Smooth muscle cell (in vitro differentiated cells): ENCODE measurements at regions not wholly inside any gene's neighbourhood (a gene's known extent, or its start where the extent isn't known, plus 50 kb on each side); places are given as distances from the start of the nearest gene placed in this dataset.

ENCODE experiments used
- DNase-seq: peaks from one replicate; lab custom pipeline; 2025; ENCODE audit not compliant: unreplicated experiment; lab: John Stamatoyannopoulos, UW
- H2AFZ ChIP-seq: fragments of 200-600 bp; sonication (generic); 2 replicates; pipeline ENCODE4 v1.6.0; 2016; ENCODE audit warnings: antibody characterized with exemption, low read depth, mild to moderate bottlenecking
- H3F3A ChIP-seq: fragments of 200-600 bp; sonication (generic); 2 replicates; pipeline ENCODE4 v1.6.0; 2017; ENCODE audit warnings: antibody characterized with exemption, low read depth
- H3K27ac ChIP-seq: fragments of 200-600 bp; sonication (generic); 2 replicates; pipeline ENCODE4 v1.5.1; 2016; ENCODE audit warnings: low read depth, mild to moderate bottlenecking
- H3K27me3 ChIP-seq: fragments of 200-600 bp; sonication (generic); 2 replicates; pipeline ENCODE4 v1.6.1; 2016; ENCODE audit warnings: low read depth, mild to moderate bottlenecking
- H3K36me3 ChIP-seq: fragments of 200-600 bp; sonication (generic); 2 replicates; pipeline ENCODE4 v1.5.1; 2016; ENCODE audit warnings: low read depth
- H3K4me1 ChIP-seq: fragments of 200-600 bp; sonication (generic); 2 replicates; pipeline ENCODE4 v1.5.1; 2016; ENCODE audit warnings: low read depth
- H3K4me2 ChIP-seq: fragments of 200-600 bp; sonication (generic); 2 replicates; pipeline ENCODE4 v1.6.0; 2016; ENCODE audit warnings: mild to moderate bottlenecking
- H3K4me3 ChIP-seq: fragments of 200-600 bp; sonication (generic); 2 replicates; pipeline ENCODE4 v1.5.1; 2016; ENCODE audit warnings: mild to moderate bottlenecking
- H3K79me2 ChIP-seq: fragments of 200-600 bp; sonication (generic); 2 replicates; pipeline ENCODE4 v1.6.0; 2016; ENCODE audit warnings: low read depth, mild to moderate bottlenecking
- H3K9ac ChIP-seq: fragments of 200-600 bp; sonication (generic); 2 replicates; pipeline ENCODE4 v1.6.0; 2016; ENCODE audit warnings: low read depth
- H3K9me3 ChIP-seq: fragments of 200-600 bp; sonication (generic); replicated peaks from 2 replicates; pipeline ENCODE4 v1.5.1; 2016; ENCODE audit warnings: low read depth
- H4K20me1 ChIP-seq: fragments of 200-600 bp; sonication (generic); 2 replicates; pipeline ENCODE4 v1.6.0; 2016; ENCODE audit warnings: low read depth
- WGBS: methylation state at CpG from one replicate; pipeline ENCODE4 v1.1.7; 2016; ENCODE audit warnings: low lambda C conversion rate; 5-methylcytosine and 5-hydroxymethylcytosine counted together
- TF ChIP-seq, protein P1 (sequence below): fragments of 200-600 bp; sonication (generic); IDR thresholded peaks from 2 replicates; pipeline ENCODE4 v1.5.1; 2017; ENCODE audit warnings: borderline replicate concordance, mild to moderate bottlenecking, antibody characterized with exemption; ENCODE audit not compliant: insufficient read depth, poor library complexity, severe bottlenecking

DNA sequence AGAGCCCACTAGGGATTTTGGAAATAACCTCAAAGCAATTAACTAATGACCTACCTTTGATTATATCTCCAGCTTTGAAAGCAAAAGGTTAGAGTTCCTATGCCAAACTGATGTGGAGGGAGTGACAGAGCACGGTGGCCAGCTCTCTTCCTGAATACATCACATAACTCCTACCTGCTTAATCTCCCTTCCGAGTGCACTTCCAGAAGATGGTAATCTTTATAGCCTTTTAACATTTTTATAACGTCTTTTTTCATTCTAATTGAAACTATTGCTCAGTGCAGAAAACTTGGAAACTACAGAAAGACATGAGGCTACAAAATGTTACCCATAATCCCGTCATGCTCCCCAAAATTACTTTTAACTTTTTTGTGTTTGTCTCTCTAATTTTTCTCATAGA lies 110.5 kb upstream of the COX10 start:
- peaks cover 6% of the 10 kb centered on the region for H3K4me1 ChIP-seq
- H3K79me2 ChIP-seq: no peaks in the 10 kb centered on the region
- no peak overlapping the region for H3K4me3 ChIP-seq
- no peaks in the 10 kb centered on the region for H3K9me3 ChIP-seq
- H3K27ac ChIP-seq: no peak overlapping the region
- no peak overlapping the region for H2AFZ ChIP-seq
- 64% methylated on average over 4 of the region's 4 CpGs for WGBS
- DNase-seq: no peak
- TF ChIP-seq, protein P1, sequence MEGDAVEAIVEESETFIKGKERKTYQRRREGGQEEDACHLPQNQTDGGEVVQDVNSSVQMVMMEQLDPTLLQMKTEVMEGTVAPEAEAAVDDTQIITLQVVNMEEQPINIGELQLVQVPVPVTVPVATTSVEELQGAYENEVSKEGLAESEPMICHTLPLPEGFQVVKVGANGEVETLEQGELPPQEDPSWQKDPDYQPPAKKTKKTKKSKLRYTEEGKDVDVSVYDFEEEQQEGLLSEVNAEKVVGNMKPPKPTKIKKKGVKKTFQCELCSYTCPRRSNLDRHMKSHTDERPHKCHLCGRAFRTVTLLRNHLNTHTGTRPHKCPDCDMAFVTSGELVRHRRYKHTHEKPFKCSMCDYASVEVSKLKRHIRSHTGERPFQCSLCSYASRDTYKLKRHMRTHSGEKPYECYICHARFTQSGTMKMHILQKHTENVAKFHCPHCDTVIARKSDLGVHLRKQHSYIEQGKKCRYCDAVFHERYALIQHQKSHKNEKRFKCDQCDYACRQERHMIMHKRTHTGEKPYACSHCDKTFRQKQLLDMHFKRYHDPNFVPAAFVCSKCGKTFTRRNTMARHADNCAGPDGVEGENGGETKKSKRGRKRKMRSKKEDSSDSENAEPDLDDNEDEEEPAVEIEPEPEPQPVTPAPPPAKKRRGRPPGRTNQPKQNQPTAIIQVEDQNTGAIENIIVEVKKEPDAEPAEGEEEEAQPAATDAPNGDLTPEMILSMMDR: no peak
- no peaks in the 10 kb centered on the region for H3F3A ChIP-seq
- H3K9ac ChIP-seq: no peak overlapping the region
- no peak overlapping the region for H3K4me2 ChIP-seq
- H3K27me3 ChIP-seq: peaks cover 8% of the 10 kb centered on the region
- H4K20me1 ChIP-seq: no peaks in the 10 kb centered on the region
- H3K36me3 ChIP-seq: no peaks in the 10 kb centered on the region

DNA sequence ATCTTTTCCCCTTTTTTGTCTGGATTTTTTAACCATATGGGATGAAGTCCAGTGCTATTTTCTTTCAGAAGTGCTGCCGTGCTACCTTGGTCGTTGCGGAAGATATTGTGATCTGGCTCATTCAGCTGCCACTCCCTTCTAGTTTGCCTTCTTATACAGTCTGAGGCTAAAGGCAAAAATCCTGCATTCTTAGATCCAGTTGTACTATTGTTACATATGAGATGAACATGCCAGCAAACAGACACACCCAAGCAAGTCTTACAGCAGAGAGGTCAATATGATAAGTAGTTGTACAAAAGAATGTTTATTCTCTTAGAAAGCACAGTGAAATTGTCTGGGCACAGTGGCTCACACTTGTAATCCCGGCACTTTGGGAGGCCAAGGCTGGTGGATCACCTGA lies 108.0 kb upstream of the COX10 start:
- Histone ChIP-seq H3K9me3 (no peaks in the 10 kb centered on the region), H3K4me3 (no peak overlapping the region), H3K36me3 (no peaks in the 10 kb centered on the region), H4K20me1 (no peaks in the 10 kb centered on the region), H3K79me2 (no peaks in the 10 kb centered on the region), H3K4me1 (no peaks in the 10 kb centered on the region), H3K27ac (no peak overlapping the region), H3K27me3 (peaks cover 31% of the 10 kb centered on the region), H3F3A (no peaks in the 10 kb centered on the region), H3K4me2 (no peak overlapping the region), H2AFZ (no peak overlapping the region), H3K9ac (no peak overlapping the region)
- 90% methylated on average over 4 of the region's 4 CpGs for WGBS
- no peak for DNase-seq
- TF ChIP-seq, protein P1: no peak

DNA sequence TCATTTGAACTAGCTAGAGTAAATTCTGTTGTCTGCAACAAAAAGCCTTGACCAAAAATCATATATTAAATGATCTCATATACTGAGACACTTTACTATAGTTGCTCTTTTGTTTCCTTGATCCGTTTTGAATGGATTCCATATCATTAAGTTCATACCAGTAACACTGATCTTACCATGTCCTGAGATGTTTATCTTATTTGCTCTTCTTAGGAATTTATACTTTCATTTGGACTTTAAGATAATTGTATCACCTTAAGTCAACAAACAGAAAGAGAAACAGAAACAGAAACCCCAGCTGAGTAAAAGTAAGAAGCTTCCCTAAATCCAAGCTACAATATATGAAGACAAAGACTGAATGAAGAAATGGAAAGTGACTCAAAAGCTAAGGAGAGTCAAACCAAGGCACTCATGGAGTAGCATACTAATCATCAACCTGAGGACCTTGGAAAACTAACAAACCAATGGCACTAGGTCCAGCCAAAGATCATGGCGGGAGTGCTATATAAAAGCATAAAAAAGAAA lies 106.5 kb upstream of the COX10 start:
- TF ChIP-seq, protein P1: no peak
- Histone ChIP-seq H2AFZ (no peak overlapping the region), H3K27ac (no peak overlapping the region), H3K4me2 (no peak overlapping the region), H3K79me2 (no peaks in the 10 kb centered on the region), H3K36me3 (no peaks in the 10 kb centered on the region), H3K27me3 (peaks cover 41% of the 10 kb centered on the region), H3K9ac (no peak overlapping the region), H3K9me3 (no peaks in the 10 kb centered on the region), H4K20me1 (no peaks in the 10 kb centered on the region), H3K4me3 (no peak overlapping the region), H3K4me1 (no peaks in the 10 kb centered on the region), H3F3A (no peaks in the 10 kb centered on the region)
- DNase-seq: no peak
- 94% methylated on average over 2 of the region's 2 CpGs for WGBS

DNA sequence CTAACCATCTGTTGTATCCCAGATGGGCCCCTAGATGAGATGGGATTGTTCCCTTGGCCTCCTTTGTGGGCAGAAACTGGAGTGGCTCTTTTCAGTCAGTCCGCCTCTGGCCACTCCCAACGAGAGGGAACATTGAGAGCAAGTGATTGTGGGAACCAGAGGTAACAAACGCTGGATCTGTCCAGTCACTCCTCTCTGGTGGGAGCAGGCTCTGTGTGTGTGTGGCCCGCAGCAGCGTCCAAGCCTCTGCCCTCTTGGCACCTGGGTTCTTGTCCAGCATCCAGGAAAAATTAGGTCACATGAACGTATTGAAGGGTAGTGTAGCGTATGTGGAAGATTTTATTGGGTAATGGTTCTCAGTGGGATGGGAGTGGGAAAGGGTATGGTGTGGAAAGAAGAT lies 101.9 kb upstream of the COX10 start:
- H3K27ac ChIP-seq: no peak overlapping the region
- peaks cover 60% of the 10 kb centered on the region for H3K27me3 ChIP-seq
- H3K9ac ChIP-seq: no peak overlapping the region
- no peaks in the 10 kb centered on the region for H4K20me1 ChIP-seq
- TF ChIP-seq, protein P1: no peak
- H3K4me1 ChIP-seq: no peaks in the 10 kb centered on the region
- no peaks in the 10 kb centered on the region for H3F3A ChIP-seq
- no peak overlapping the region for H3K4me2 ChIP-seq
- no peak overlapping the region for H2AFZ ChIP-seq
- no peaks in the 10 kb centered on the region for H3K79me2 ChIP-seq
- H3K36me3 ChIP-seq: no peaks in the 10 kb centered on the region
- WGBS: 88% methylated on average over 7 of the region's 7 CpGs
- H3K4me3 ChIP-seq: no peak overlapping the region
- H3K9me3 ChIP-seq: no peaks in the 10 kb centered on the region
- DNase-seq: no peak
